WERI-Rb-1 (cell line): ENCODE measurements at regions not wholly inside any gene's neighbourhood (a gene's known extent, or its start where the extent isn't known, plus 50 kb on each side); places are given as distances from the start of the nearest gene placed in this dataset.

ENCODE experiments used
- DNase-seq: peaks from one replicate; pipeline ENCODE4 v3.0.0-alpha.2; 2020
- H3K27ac ChIP-seq: fragments of 250-450 bp; sonication (Bioruptor Pico); 2 replicates; pipeline ENCODE4 v1.5.1; 2020; ENCODE audit warnings: mild to moderate bottlenecking, moderate library complexity
- H3K27me3 ChIP-seq: fragments of 250-450 bp; sonication (Bioruptor Pico); 2 replicates; pipeline ENCODE4 v1.5.1; 2021; ENCODE audit warnings: mild to moderate bottlenecking, low read depth, moderate library complexity; ENCODE audit not compliant: insufficient read depth, severe bottlenecking
- H3K36me3 ChIP-seq: fragments of 250-450 bp; sonication (Bioruptor Pico); 2 replicates; pipeline ENCODE4 v1.5.1; 2020; ENCODE audit warnings: mild to moderate bottlenecking, moderate library complexity
- H3K4me3 ChIP-seq: 2 replicates; pipeline ENCODE4 v1.5.1; 2011; ENCODE audit warnings: low read depth, mild to moderate bottlenecking, control low read depth, low read length
- H3K9me3 ChIP-seq: fragments of 250-450 bp; sonication (Bioruptor Pico); 2 replicates; pipeline ENCODE4 v1.5.1; 2021; ENCODE audit warnings: mild to moderate bottlenecking, moderate library complexity; ENCODE audit not compliant: severe bottlenecking
- CTCF ChIP-seq: IDR thresholded peaks from 2 replicates; pipeline ENCODE4 v1.5.1; 2011; ENCODE audit warnings: low read depth, mild to moderate bottlenecking, control low read depth, inconsistent platforms, low read length

GRCh38 chr5:10832421-10832820 lies 71.4 kb upstream of the DAP start:
- TF ChIP-seq CTCF = no peak
- no peak for DNase-seq
- Histone ChIP-seq H3K27ac (no peak overlapping the region), H3K4me3 (no peak overlapping the region), H3K36me3 (no peaks in the 10 kb centered on the region), H3K9me3 (no peaks in the 10 kb centered on the region), H3K27me3 (no peaks in the 10 kb centered on the region)

- TF ChIP-seq CTCF = no peak
- H3K27me3 ChIP-seq = no peaks in the 10 kb centered on the region
- H3K4me3 ChIP-seq = no peak overlapping the region
- H3K36me3 ChIP-seq = no peaks in the 10 kb centered on the region
- H3K27ac ChIP-seq = no peak overlapping the region
- no peak for DNase-seq
- no peaks in the 10 kb centered on the region for H3K9me3 ChIP-seq
Measured at GRCh38 chr5:10831419-10831818, 70.4 kb upstream of the DAP start.

GRCh38 chr5:10828241-10828640 lies 67.2 kb upstream of the DAP start:
- no peak for TF ChIP-seq CTCF
- H3K27me3 ChIP-seq = no peaks in the 10 kb centered on the region
- no peak overlapping the region for H3K27ac ChIP-seq
- H3K4me3 ChIP-seq = no peak overlapping the region
- DNase-seq = no peak
- H3K36me3 ChIP-seq = no peaks in the 10 kb centered on the region
- H3K9me3 ChIP-seq = no peaks in the 10 kb centered on the region

- no peak for TF ChIP-seq CTCF
- Histone ChIP-seq H3K4me3 (no peak overlapping the region), H3K36me3 (no peaks in the 10 kb centered on the region), H3K9me3 (no peaks in the 10 kb centered on the region), H3K27me3 (no peaks in the 10 kb centered on the region), H3K27ac (no peak overlapping the region)
- DNase-seq = no peak
Measured at GRCh38 chr5:10827571-10827970, 66.5 kb upstream of the DAP start.

GRCh38 chr5:10826971-10827370 lies 65.9 kb upstream of the DAP start:
- no peaks in the 10 kb centered on the region for H3K36me3 ChIP-seq
- no peak for TF ChIP-seq CTCF

GRCh38 chr5:10825897-10826644 lies 65.0 kb upstream of the DAP start:
- no peaks in the 10 kb centered on the region for H3K36me3 ChIP-seq
- TF ChIP-seq CTCF = peak; percentile 57
- H3K27me3 ChIP-seq = no peaks in the 10 kb centered on the region
- no peak for DNase-seq
- H3K4me3 ChIP-seq = no peak overlapping the region
- no peaks in the 10 kb centered on the region for H3K9me3 ChIP-seq
- no peak overlapping the region for H3K27ac ChIP-seq

More at GRCh38 chr5:10826971-10827370, 65.9 kb upstream of the DAP start:
- Histone ChIP-seq H3K27me3 (no peaks in the 10 kb centered on the region), H3K27ac (no peak overlapping the region), H3K4me3 (no peak overlapping the region), H3K9me3 (no peaks in the 10 kb centered on the region)
- no peak for DNase-seq
